Stomach (tissue), 4 donors: ENCODE measurements at regions not wholly inside any gene's neighbourhood (a gene's known extent, or its start where the extent isn't known, plus 50 kb on each side); places are given as distances from the start of the nearest gene placed in this dataset.

Experiments
- CTCF ChIP-seq, 7 experiments: fragments of 450-650 bp in 4 of 7; fragments of 200-600 bp in 3 of 7; sonication (generic) in 3 of 7; IDR thresholded peaks; one replicate each; pipeline ENCODE4 v1.5.1; 2016 to 2019; ENCODE audit warnings: antibody characterized with exemption in 7 of 7, control low read depth in 2 of 7, mild to moderate bottlenecking in 1 of 7
- POLR2A ChIP-seq, 4 donors: fragments of 450-650 bp; IDR thresholded peaks; one replicate each; pipeline ENCODE4 v1.6.1; 2016; ENCODE audit warnings: antibody characterized with exemption in 4 of 4, control low read depth in 2 of 4, mild to moderate bottlenecking in 1 of 4, moderate library complexity in 1 of 4

- TF ChIP-seq CTCF (IDR thresholded peaks at IDR 0.05) (no peak), POLR2A (IDR thresholded peaks at IDR 0.05) (no peak)
Observed at GRCh38 chr14:31947076-31947475, 130.0 kb upstream of the ARHGAP5 start.
